ENCODE measurements at regions not wholly inside any gene's neighbourhood (a gene's known extent, or its start where the extent isn't known, plus 50 kb on each side); places are given as distances from the start of the nearest gene placed in this dataset.
A peak's percentile ranks its signal among the peaks of the same experiment; 100 is the strongest.

- Mint-ChIP-seq H3K27me3 (ENCODE audit: low read depth) (no peaks in the 10 kb centered on the region), H3K27ac (no peak overlapping the region), H3K9me3 (no peaks in the 10 kb centered on the region), H3K4me1 (no peaks in the 10 kb centered on the region), H3K36me3 (ENCODE audit: low read depth) (no peaks in the 10 kb centered on the region), H3K4me3 (no peak overlapping the region)
- TF ChIP-seq, protein P1, sequence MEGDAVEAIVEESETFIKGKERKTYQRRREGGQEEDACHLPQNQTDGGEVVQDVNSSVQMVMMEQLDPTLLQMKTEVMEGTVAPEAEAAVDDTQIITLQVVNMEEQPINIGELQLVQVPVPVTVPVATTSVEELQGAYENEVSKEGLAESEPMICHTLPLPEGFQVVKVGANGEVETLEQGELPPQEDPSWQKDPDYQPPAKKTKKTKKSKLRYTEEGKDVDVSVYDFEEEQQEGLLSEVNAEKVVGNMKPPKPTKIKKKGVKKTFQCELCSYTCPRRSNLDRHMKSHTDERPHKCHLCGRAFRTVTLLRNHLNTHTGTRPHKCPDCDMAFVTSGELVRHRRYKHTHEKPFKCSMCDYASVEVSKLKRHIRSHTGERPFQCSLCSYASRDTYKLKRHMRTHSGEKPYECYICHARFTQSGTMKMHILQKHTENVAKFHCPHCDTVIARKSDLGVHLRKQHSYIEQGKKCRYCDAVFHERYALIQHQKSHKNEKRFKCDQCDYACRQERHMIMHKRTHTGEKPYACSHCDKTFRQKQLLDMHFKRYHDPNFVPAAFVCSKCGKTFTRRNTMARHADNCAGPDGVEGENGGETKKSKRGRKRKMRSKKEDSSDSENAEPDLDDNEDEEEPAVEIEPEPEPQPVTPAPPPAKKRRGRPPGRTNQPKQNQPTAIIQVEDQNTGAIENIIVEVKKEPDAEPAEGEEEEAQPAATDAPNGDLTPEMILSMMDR (IDR thresholded peaks at IDR 0.05; ENCODE audit: unreplicated experiment in 3 of 3): no peak
These were observed 1017.5 kb upstream of the IGFBP7 start for GRCh38 chr4:58127680-58128079.

DNA sequence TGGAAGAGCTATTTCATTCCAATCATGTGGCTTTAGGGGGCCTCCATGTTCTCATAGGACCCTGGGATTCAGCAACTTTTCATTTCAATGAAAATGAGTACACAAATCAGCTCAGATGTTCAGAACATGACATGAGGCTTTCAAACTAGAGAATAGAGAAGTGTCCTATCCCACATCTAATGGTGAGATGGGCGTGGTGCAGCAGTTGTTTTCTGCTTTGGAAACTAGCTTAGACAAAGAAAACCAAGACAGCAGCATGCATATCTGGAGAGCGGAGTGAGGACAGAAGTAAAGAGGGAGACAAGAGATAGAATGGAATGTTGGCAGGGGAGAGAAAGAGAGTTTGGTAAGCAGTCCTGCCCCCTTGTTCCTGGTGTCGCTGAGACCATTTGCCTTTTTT lies 1009.1 kb upstream of the IGFBP7 start:
- no peaks in the 10 kb centered on the region for H3K9me3 Mint-ChIP-seq

GRCh38 chr4:58113126-58113525 lies 1002.9 kb upstream of the IGFBP7 start:
- H3K36me3 Mint-ChIP-seq (ENCODE audit: low read depth): no peaks in the 10 kb centered on the region
- H3K9me3 Mint-ChIP-seq: no peaks in the 10 kb centered on the region
- H3K27me3 Mint-ChIP-seq (ENCODE audit: low read depth): peaks cover 3% of the 10 kb centered on the region
- H3K4me1 Mint-ChIP-seq: peaks cover 21% of the 10 kb centered on the region
- no peak overlapping the region for H3K4me3 Mint-ChIP-seq
- peak overlapping the region in 1 of 3 experiments; percentile 2 for H3K27ac Mint-ChIP-seq
- TF ChIP-seq, protein P1 (IDR thresholded peaks at IDR 0.05; ENCODE audit: unreplicated experiment in 3 of 3): no peak

More for the DNA sequence above, 1009.1 kb upstream of the IGFBP7 start:
- no peaks in the 10 kb centered on the region for H3K4me1 Mint-ChIP-seq
- H3K27ac Mint-ChIP-seq: no peak overlapping the region
- no peaks in the 10 kb centered on the region for H3K36me3 Mint-ChIP-seq (ENCODE audit: low read depth)
- H3K27me3 Mint-ChIP-seq (ENCODE audit: low read depth): no peaks in the 10 kb centered on the region
- TF ChIP-seq, protein P1 (IDR thresholded peaks at IDR 0.05; ENCODE audit: unreplicated experiment in 3 of 3): no peak
- H3K4me3 Mint-ChIP-seq: no peak overlapping the region

GRCh38 chr4:58111818-58112217 lies 1001.6 kb upstream of the IGFBP7 start:
- H3K9me3 Mint-ChIP-seq: no peaks in the 10 kb centered on the region
- H3K4me1 Mint-ChIP-seq: peaks cover 21% of the 10 kb centered on the region
- H3K27me3 Mint-ChIP-seq (ENCODE audit: low read depth): peaks cover 3% of the 10 kb centered on the region
- H3K27ac Mint-ChIP-seq: no peak overlapping the region
- no peak overlapping the region for H3K4me3 Mint-ChIP-seq
- H3K36me3 Mint-ChIP-seq (ENCODE audit: low read depth): no peaks in the 10 kb centered on the region
- TF ChIP-seq, protein P1 (IDR thresholded peaks at IDR 0.05; ENCODE audit: unreplicated experiment in 3 of 3): no peak

DNA sequence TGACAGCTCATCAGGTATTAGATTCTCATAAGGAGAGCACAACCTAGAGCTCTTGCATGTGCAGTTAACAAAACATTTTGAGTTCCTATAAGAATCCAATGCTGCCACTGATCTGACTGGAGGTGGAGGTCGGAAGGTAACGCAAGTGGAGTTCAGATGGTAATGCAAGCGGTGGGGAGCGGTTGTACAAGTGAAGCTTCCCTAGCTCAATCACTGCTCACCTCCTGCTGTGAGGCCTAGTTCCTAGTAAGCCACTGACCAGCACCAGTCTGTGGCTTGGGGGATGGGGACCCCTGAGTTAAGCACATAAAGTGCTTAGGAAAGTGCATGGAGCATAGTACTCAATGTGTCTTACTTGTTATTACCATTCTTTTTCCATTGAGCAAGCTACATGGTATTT lies 983.2 kb upstream of the IGFBP7 start:
- no peaks in the 10 kb centered on the region for H3K36me3 Mint-ChIP-seq (ENCODE audit: low read depth)
- no peaks in the 10 kb centered on the region for H3K9me3 Mint-ChIP-seq
- H3K27me3 Mint-ChIP-seq (ENCODE audit: low read depth): no peaks in the 10 kb centered on the region
- peaks cover 4% of the 10 kb centered on the region for H3K4me1 Mint-ChIP-seq
- H3K4me3 Mint-ChIP-seq: no peak overlapping the region
- no peak overlapping the region for H3K27ac Mint-ChIP-seq
- TF ChIP-seq, protein P1 (IDR thresholded peaks at IDR 0.05; ENCODE audit: unreplicated experiment in 3 of 3): no peak

DNA sequence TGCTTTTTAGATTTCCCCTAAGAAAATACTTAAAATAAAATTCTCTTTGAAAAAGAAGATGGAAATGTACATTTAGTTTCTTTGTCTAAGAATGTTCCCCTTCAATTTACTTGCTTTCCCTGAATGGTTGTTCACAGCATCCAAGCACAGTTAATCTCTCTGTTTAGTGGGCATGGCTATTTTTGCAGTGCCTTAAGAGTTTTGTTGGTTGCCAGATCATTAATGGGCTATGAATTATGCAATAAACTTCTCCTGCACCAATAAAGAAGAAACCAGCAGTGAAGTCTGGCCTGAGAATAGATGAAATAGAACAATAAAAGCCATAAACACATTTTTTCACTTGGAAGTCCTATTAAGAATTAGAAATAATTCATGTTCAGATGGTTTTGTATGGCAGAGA lies 980.4 kb upstream of the IGFBP7 start:
- H3K4me1 Mint-ChIP-seq: peaks cover 4% of the 10 kb centered on the region
- H3K27me3 Mint-ChIP-seq (ENCODE audit: low read depth): no peaks in the 10 kb centered on the region
- H3K9me3 Mint-ChIP-seq: no peaks in the 10 kb centered on the region
- TF ChIP-seq, protein P1 (IDR thresholded peaks at IDR 0.05; ENCODE audit: unreplicated experiment in 3 of 3): no peak
- H3K4me3 Mint-ChIP-seq: no peak overlapping the region
- H3K27ac Mint-ChIP-seq: no peak overlapping the region
- no peaks in the 10 kb centered on the region for H3K36me3 Mint-ChIP-seq (ENCODE audit: low read depth)
